ENCODE measurements at regions not wholly inside any gene's neighbourhood (a gene's known extent, or its start where the extent isn't known, plus 50 kb on each side); places are given as distances from the start of the nearest gene placed in this dataset.

DNA sequence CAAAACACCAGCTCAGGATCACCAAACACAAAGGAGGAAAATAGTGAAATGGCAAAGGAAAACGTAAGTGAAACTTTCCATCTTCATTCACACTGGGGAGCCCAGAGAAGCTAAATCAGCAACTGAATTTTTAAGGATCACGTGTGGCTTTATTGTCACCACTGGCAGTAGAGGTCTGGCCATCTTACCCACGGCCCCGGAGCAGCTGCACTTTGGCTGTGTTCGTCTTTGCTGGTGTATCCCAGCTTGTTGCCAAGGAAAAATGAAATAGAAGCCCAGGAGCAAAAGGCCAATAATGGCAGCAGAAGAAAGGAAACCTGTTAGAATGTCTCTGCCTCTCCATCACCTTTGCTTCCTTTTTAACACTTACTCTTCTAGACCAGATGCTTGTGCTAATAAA lies 274.7 kb downstream of the FOXO1 start:
- TF ChIP-seq SIN3A (IDR thresholded peaks at IDR 0.05; ENCODE audit: borderline replicate concordance, insufficient read depth, low read length) (no peak), REST (IDR thresholded peaks at IDR 0.05; ENCODE audit: insufficient read depth in 1 of 2, low read depth in 2 of 2, low read length in 2 of 2) (no peak), TAF1 (IDR thresholded peaks at IDR 0.05; ENCODE audit: borderline replicate concordance, insufficient read depth, low read length) (no peak)

- TF ChIP-seq REST (IDR thresholded peaks at IDR 0.05; ENCODE audit: insufficient read depth in 1 of 2, low read depth in 2 of 2, low read length in 2 of 2) (no peak), SIN3A (IDR thresholded peaks at IDR 0.05; ENCODE audit: borderline replicate concordance, insufficient read depth, low read length) (no peak), TAF1 (IDR thresholded peaks at IDR 0.05; ENCODE audit: borderline replicate concordance, insufficient read depth, low read length) (no peak), POLR2AphosphoS5 (IDR thresholded peaks at IDR 0.05; ENCODE audit: low read depth, low read length) (no peak), FOXP2 (optimal IDR thresholded peaks at IDR 0.05; ENCODE audit: borderline replicate concordance, extremely low read depth, extremely low read length, insufficient read depth) (no peak)
These were observed 272.0 kb downstream of the FOXO1 start for GRCh38 chr13:40394304-40394985.

DNA sequence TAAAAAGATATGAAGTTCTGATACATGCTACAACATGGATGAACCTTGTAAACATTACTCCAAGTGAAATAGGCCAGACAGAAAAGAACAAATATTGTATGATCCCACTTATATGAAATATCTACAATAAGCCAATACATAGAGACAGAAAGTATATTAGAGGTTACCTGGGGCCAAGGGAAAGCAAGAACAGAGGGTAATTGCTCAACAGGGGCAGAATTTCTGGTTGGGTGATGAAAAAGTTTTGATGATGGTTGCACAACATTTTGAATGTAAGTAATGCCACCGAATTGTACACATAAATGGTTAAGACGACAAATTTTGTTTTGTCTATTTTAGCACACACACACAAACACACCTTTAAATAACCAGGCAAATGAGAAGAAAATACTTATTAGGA lies 268.4 kb downstream of the FOXO1 start:
- TF ChIP-seq TAF1 (IDR thresholded peaks at IDR 0.05; ENCODE audit: borderline replicate concordance, insufficient read depth, low read length) (no peak), POLR2AphosphoS5 (IDR thresholded peaks at IDR 0.05; ENCODE audit: low read depth, low read length) (no peak), SIN3A (IDR thresholded peaks at IDR 0.05; ENCODE audit: borderline replicate concordance, insufficient read depth, low read length) (no peak), FOXP2 (optimal IDR thresholded peaks at IDR 0.05; ENCODE audit: borderline replicate concordance, extremely low read depth, extremely low read length, insufficient read depth) (no peak), REST (IDR thresholded peaks at IDR 0.05; ENCODE audit: insufficient read depth in 1 of 2, low read depth in 2 of 2, low read length in 2 of 2) (no peak)

DNA sequence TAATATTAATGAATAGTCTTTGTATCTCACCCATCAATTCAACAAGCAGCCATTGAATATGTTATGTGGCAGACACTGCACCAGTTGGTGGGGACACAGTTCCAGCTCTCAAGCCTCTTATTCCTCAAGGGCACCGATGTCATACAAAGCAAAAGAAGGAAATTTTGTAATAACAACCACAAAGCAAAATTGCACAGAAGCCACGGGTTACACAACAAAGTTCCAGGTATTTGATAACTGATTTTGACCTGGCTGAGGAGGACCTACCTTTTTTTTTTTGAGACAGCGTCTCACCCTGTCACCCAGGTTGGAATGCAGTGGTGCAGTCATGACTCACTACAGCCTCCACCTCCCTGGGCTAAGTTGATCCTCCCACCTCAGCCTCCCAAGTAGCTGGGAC lies 266.7 kb downstream of the FOXO1 start:
- TF ChIP-seq TAF1 (IDR thresholded peaks at IDR 0.05; ENCODE audit: borderline replicate concordance, insufficient read depth, low read length) = no peak
- no peak for TF ChIP-seq POLR2AphosphoS5 (IDR thresholded peaks at IDR 0.05; ENCODE audit: low read depth, low read length)
- no peak for TF ChIP-seq SIN3A (IDR thresholded peaks at IDR 0.05; ENCODE audit: borderline replicate concordance, insufficient read depth, low read length)
- TF ChIP-seq FOXP2 (optimal IDR thresholded peaks at IDR 0.05; ENCODE audit: borderline replicate concordance, extremely low read depth, extremely low read length, insufficient read depth) = no peak
- TF ChIP-seq REST (IDR thresholded peaks at IDR 0.05; ENCODE audit: insufficient read depth in 1 of 2, low read depth in 2 of 2, low read length in 2 of 2) = no peak

All from PFSK-1 (cell line).